H1 (cell line): ENCODE measurements at regions not wholly inside any gene's neighbourhood (a gene's known extent, or its start where the extent isn't known, plus 50 kb on each side); places are given as distances from the start of the nearest gene placed in this dataset.

Experiments
- CREB1 ChIP-seq: IDR thresholded peaks from 2 replicates; pipeline ENCODE4 v1.6.1; 2012; ENCODE audit warnings: inconsistent platforms
- JUND ChIP-seq: IDR thresholded peaks from 2 replicates; pipeline ENCODE4 v1.6.1; 2011; ENCODE audit warnings: mild to moderate bottlenecking, improper control_type of control experiment, low read length
- TF ChIP-seq, protein P1 (sequence below), 3 experiments: IDR thresholded peaks; 1 replicate in 2 of 3; 2 replicates in 1 of 3; pipeline versions ENCODE4 v1.5.1 to v1.6.1; 2011; ENCODE audit warnings: low read length in 3 of 3, mild to moderate bottlenecking in 3 of 3, inconsistent platforms in 2 of 3, low read depth in 1 of 3, moderate library complexity in 1 of 3; ENCODE audit not compliant: insufficient read depth in 1 of 3; ENCODE audit errors: control extremely low read depth in 1 of 3

DNA sequence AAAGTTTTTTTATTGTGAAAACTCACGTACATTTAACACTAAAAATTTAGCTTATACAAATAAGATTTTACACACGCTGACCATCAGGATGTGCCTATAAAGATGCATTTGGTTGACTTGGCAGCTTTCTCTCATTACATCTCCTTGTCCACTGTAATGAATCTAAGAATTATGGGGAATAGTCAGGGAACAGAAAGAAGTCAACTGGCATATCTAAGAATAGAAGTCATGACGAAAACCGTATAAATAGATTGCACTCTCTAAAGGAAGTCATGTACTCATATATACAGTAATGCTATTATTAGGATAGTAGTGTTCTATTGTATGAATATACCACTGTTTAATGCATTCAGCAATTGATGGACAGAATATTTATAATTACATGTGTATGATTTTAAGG is 575.8 kb upstream of the B3GALT2 start:
- TF ChIP-seq JUND, result no peak
- TF ChIP-seq CREB1, result no peak
- TF ChIP-seq, protein P1, sequence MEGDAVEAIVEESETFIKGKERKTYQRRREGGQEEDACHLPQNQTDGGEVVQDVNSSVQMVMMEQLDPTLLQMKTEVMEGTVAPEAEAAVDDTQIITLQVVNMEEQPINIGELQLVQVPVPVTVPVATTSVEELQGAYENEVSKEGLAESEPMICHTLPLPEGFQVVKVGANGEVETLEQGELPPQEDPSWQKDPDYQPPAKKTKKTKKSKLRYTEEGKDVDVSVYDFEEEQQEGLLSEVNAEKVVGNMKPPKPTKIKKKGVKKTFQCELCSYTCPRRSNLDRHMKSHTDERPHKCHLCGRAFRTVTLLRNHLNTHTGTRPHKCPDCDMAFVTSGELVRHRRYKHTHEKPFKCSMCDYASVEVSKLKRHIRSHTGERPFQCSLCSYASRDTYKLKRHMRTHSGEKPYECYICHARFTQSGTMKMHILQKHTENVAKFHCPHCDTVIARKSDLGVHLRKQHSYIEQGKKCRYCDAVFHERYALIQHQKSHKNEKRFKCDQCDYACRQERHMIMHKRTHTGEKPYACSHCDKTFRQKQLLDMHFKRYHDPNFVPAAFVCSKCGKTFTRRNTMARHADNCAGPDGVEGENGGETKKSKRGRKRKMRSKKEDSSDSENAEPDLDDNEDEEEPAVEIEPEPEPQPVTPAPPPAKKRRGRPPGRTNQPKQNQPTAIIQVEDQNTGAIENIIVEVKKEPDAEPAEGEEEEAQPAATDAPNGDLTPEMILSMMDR (IDR thresholded peaks at IDR 0.05; ENCODE audit: control extremely low read depth in 1 of 3, insufficient read depth in 1 of 3, low read depth in 1 of 3, low read length in 3 of 3), result no peak
